Muscle of leg (tissue), 3 donors: ENCODE measurements at regions not wholly inside any gene's neighbourhood (a gene's known extent, or its start where the extent isn't known, plus 50 kb on each side); places are given as distances from the start of the nearest gene placed in this dataset.
"Not testable (repeated sequence)": the region's sequence is repeated elsewhere in the genome, so short reads cannot be mapped to it uniquely, and the experiment has no call there.

Source experiments
- DNase-seq: peaks from one replicate; pipeline ENCODE4 v3.0.0; 2013
- H3K27ac ChIP-seq: one replicate; pipeline ENCODE4 v1.5.1; 2013; ENCODE audit warnings: mild to moderate bottlenecking, low read length, control low read depth
- H3K27me3 ChIP-seq: one replicate; pipeline ENCODE4 v1.6.1; 2013; ENCODE audit warnings: low read length; ENCODE audit not compliant: control insufficient read depth, insufficient read depth
- H3K36me3 ChIP-seq: one replicate; pipeline ENCODE4 v1.6.1; 2013; ENCODE audit warnings: low read length; ENCODE audit not compliant: control insufficient read depth, insufficient read depth
- H3K4me1 ChIP-seq: one replicate; pipeline ENCODE4 v1.6.1; 2013; ENCODE audit warnings: low read length; ENCODE audit not compliant: control insufficient read depth, insufficient read depth
- H3K4me3 ChIP-seq: one replicate; pipeline ENCODE4 v1.5.1; 2013; ENCODE audit warnings: low read length, control low read depth
- H3K9me3 ChIP-seq: replicated peaks from 2 replicates; pipeline ENCODE4 v1.6.1; 2013; ENCODE audit warnings: low read depth, low read length; ENCODE audit not compliant: control insufficient read depth
- WGBS: methylation state at CpG from one replicate; pipeline ENCODE4 v1.1.5; 2013; ENCODE audit warnings: missing lambda C conversion rate; ENCODE audit not compliant: insufficient coverage; 5-methylcytosine and 5-hydroxymethylcytosine counted together

DNA sequence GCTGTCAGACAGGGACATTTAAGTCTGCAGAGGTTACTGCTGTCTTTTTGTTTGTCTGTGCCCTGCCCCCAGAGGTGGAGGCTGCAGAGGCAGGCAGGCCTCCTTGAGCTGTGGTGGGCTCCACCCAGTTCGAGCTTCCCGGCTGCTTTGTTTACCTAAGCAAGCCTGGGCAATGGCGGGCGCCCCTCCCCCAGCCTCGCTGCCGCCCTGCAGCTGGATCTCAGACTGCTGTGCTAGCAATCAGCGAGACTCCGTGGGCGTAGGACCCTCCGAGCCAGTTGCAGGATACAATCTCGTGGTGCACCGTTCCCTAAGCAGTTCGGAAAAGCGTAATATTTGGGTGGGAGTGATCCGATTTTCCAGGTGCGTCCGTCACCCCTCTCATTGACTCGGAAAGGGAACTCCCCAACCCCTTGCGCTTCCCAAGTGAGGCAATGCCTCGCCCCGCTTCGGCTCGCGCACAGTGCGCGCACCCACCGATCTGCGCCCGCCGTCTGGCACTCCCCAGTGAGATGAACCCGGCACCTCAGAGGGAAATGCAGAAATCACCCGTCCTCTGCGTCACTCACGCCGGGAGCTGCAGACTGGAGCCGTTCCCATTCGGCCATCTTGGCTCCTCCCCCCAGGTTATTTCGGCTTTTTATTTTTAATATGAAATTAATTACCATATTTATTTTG is 217.8 kb upstream of the EPHA7 start:
- not testable (repeated sequence) for H3K4me1 ChIP-seq, H3K36me3 ChIP-seq, H3K9me3 ChIP-seq, H3K27me3 ChIP-seq, H3K4me3 ChIP-seq, H3K27ac ChIP-seq, DNase-seq
- WGBS = 96% methylated on average over 29 of the region's 38 CpGs

DNA sequence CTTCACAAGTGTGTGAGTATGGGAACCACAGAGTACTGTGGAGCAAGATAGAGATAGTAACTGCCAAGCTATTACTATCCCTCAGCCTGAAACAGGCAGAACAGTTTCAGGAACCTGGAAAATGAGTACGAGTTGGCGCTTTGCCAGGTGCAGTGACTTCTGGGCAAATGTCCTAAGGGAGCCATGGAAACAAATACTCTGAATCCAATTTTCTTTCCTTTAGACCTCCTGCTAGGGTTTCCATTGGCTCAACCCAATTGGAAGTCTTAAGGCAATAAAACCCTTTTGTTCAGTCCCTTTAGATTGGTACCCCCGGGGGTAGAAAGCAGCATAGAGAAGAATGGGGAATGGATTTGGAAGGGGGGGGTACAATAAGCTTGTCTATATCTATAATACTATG is 205.0 kb upstream of the EPHA7 start:
- 75% methylated on average over 2 of the region's 3 CpGs for WGBS
- H3K27me3 ChIP-seq = no peaks in the 10 kb centered on the region
- no peak overlapping the region for H3K27ac ChIP-seq
- H3K9me3 ChIP-seq = no peaks in the 10 kb centered on the region
- H3K36me3 ChIP-seq = no peaks in the 10 kb centered on the region
- peak; percentile 13 for DNase-seq
- no peak overlapping the region for H3K4me3 ChIP-seq
- peaks cover 2% of the 10 kb centered on the region for H3K4me1 ChIP-seq

DNA sequence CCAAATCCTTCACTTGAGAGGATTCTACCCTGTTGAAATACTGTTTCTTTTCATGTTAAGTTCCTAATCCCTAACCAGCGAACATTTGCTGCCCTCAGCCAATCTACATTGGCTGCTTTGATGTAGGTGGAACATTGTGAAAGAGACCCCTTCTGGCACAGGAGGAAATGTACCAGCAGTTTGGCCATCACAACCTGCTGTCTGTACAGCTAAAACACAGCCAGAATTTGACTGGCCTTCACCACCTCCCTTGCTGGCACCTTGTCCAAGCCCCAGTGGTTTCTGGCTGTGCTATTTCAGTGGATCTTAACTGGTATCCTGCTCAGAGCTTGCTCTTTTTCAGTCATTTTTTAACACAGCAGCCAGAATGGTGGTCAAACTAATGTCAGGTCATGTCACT is 202.1 kb upstream of the EPHA7 start:
- peak; percentile 3 for DNase-seq
- Histone ChIP-seq H3K4me1 (peaks cover 2% of the 10 kb centered on the region), H3K27me3 (no peaks in the 10 kb centered on the region), H3K36me3 (no peaks in the 10 kb centered on the region), H3K4me3 (no peak overlapping the region), H3K9me3 (no peaks in the 10 kb centered on the region), H3K27ac (no peak overlapping the region)
- no CpG with 5 or more reads among the region's 1 CpG for WGBS

DNA sequence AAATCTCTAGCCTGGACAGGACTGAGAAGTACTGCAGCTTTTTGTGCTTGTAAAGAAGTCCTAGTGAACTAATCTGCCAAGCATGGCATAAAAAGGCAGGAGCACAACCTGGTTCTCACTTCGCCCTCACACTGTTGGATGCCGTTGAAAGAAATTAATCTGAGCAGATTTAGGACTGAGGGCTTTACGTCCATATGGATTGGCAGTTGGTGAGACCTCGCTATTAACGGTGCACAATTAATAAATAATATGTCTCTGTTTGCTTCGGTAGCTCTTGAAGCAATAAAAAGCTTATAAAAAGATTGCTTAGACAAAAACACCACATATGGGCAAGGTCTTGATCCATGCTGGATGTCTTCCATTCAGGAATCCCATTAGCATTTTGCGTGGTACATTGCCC is 185.6 kb upstream of the EPHA7 start:
- no peaks in the 10 kb centered on the region for H3K4me1 ChIP-seq
- H3K27ac ChIP-seq = no peak overlapping the region
- 73% methylated on average over 2 of the region's 7 CpGs for WGBS
- no peaks in the 10 kb centered on the region for H3K27me3 ChIP-seq
- H3K4me3 ChIP-seq = no peak overlapping the region
- DNase-seq = no peak
- H3K36me3 ChIP-seq = no peaks in the 10 kb centered on the region
- H3K9me3 ChIP-seq = no peaks in the 10 kb centered on the region

DNA sequence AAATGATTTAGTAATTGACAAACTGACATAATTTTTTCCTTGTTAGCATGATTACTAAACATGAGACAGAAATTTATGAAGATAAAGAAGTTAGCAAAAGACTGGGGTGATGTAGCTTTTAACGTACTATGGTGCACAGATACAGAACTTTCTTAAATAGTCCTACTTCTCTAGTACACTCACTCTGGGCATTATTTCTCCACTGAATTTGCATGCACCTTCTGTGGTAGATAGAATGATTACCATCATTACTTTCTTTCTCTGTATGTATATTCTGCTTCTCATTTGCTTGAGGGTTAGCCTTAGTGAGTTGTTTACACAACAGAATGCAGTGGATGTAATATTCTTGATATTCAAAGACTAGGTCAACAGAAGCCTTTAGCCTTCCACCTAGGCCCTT is 173.1 kb upstream of the EPHA7 start:
- H3K27ac ChIP-seq = no peak overlapping the region
- H3K36me3 ChIP-seq = no peaks in the 10 kb centered on the region
- H3K9me3 ChIP-seq = no peaks in the 10 kb centered on the region
- whole genome bisulfite sequencing = no CpG with 5 or more reads among the region's 1 CpG
- H3K4me1 ChIP-seq = no peaks in the 10 kb centered on the region
- H3K27me3 ChIP-seq = no peaks in the 10 kb centered on the region
- H3K4me3 ChIP-seq = no peak overlapping the region
- DNase-seq = no peak

DNA sequence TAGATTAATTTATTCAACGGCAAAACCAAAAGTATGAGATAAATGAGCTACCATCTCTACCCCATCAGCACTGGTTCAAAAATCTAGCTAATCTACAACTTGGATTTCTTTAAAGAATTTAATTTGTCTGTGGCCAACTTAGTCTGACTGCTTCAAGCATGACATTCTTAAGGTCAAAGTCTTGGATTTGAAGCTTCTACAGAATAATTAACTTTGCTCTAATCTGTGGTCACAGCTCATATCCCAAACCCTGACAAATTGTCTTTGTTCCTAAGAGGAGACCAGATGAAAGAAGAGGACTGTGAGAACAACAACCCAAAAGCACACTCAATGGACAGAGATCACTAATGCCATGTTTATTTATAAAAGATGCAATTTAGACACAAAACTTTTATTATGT is 166.9 kb upstream of the EPHA7 start:
- WGBS = no CpG with 5 or more reads among the region's 1 CpG
- no peak overlapping the region for H3K4me3 ChIP-seq
- no peaks in the 10 kb centered on the region for H3K36me3 ChIP-seq
- H3K27ac ChIP-seq = no peak overlapping the region
- no peaks in the 10 kb centered on the region for H3K27me3 ChIP-seq
- no peak for DNase-seq
- H3K9me3 ChIP-seq = no peaks in the 10 kb centered on the region
- H3K4me1 ChIP-seq = no peaks in the 10 kb centered on the region

DNA sequence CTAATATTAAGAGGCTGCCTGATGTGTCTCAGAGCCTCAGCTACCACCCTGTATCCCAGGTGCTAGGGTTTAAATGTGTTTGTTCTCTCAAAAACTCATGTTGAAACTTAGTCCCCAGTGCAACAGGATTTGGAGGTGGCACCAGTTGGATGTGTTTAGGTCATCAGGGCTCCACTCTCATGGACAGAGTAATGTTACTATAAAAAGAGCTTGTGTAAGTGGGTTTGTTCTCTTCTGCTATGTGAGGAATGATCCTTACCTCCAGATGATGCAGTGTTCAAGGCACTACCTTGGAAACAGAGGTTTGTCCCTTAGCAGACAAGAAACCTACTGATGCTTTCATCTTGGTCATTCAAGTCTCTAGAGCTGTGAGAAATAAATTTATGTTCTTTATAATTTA is 164.9 kb upstream of the EPHA7 start:
- Histone ChIP-seq H3K4me3 (no peak overlapping the region), H3K36me3 (no peaks in the 10 kb centered on the region), H3K4me1 (no peaks in the 10 kb centered on the region), H3K27me3 (no peaks in the 10 kb centered on the region), H3K27ac (no peak overlapping the region), H3K9me3 (no peaks in the 10 kb centered on the region)
- no peak for DNase-seq

DNA sequence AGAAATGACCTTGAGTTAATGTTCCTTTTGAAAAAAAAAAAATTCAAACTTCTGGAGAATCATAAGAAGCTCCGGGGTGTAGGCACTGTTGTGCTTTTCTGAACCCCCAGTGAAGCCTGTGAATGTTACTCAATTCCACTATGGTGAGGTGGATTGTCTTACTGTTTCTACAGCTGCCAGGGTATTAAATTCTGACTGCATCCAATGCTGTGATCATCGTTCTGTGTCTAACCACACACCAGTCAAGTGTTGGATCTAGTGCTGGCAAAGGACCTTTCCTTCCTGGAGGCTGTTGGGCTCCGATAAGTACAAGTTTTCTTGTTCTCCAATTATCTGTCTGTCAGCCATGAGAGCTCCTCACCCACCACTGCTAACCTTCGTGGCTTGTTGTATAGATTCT is 162.0 kb upstream of the EPHA7 start:
- WGBS = no CpG with 5 or more reads among the region's 4 CpGs
- Histone ChIP-seq H3K27me3 (no peaks in the 10 kb centered on the region), H3K4me1 (no peaks in the 10 kb centered on the region), H3K27ac (peak overlapping the region; percentile 53), H3K4me3 (no peak overlapping the region), H3K36me3 (no peaks in the 10 kb centered on the region), H3K9me3 (no peaks in the 10 kb centered on the region)
- DNase-seq = no peak

DNA sequence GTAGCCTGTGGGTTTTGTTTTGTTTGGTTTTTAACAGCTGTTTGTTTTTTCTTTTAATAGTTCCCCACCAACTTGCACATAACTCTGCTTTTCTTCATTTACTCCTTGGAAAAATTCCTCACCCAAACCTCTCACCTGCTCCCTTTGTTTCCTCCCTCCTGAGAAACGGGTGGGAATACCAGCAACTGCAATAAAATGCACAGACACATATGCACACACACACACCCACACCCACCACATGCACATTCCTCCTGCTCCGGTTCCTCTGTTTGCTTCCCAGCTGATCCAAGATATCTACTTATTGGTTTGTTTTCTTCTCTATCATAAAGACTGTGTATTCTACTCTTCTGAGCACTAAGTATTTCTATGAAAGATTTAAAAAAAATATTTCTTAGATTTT is 161.1 kb upstream of the EPHA7 start:
- Histone ChIP-seq H3K27ac (no peak overlapping the region), H3K36me3 (no peaks in the 10 kb centered on the region), H3K4me1 (no peaks in the 10 kb centered on the region), H3K9me3 (no peaks in the 10 kb centered on the region), H3K27me3 (no peaks in the 10 kb centered on the region), H3K4me3 (no peak overlapping the region)
- 33% methylated on average over 1 of the region's 2 CpGs for WGBS
- DNase-seq = no peak

DNA sequence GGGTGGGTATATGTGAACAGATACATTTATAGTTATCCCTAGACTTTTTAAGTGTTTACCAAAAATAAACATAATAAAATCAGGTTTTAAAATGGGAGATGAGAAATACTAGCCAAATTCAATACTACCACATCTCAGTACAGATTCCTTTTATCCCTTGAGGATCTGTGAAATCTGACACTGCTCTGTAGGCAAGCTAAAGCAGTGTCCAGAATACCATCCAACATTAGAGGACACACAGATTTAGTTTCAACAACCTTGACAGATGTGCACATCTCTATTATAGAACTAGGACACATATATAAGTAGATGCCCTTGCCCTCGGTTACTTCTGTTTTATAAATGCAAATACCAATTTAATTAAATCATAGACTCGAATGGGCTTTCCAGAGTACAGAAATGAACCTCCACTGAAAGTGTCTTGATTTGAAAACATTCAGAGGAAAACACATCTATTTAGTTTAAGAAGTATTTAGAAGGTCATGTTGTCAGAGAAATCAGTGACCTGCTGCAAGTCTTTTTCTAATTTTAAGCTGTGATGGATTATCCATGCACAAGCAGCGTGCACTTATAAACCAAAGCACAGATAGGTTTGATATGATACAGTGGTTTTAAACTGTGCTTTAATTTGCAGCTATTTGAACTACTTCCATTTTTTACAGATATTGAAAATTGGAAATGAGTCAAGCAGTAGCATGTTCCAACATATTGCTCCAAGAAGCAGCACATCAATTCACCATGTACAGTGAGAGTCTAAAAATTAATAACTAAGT is 156.3 kb upstream of the EPHA7 start:
- H3K27ac ChIP-seq = no peak overlapping the region
- no peaks in the 10 kb centered on the region for H3K27me3 ChIP-seq
- no peaks in the 10 kb centered on the region for H3K36me3 ChIP-seq
- no CpG with 5 or more reads among the region's 3 CpGs for WGBS
- no peaks in the 10 kb centered on the region for H3K9me3 ChIP-seq
- DNase-seq = no peak
- H3K4me1 ChIP-seq = peaks cover 4% of the 10 kb centered on the region
- H3K4me3 ChIP-seq = no peak overlapping the region
